ENCODE measurements at regions not wholly inside any gene's neighbourhood (a gene's known extent, or its start where the extent isn't known, plus 50 kb on each side); places are given as distances from the start of the nearest gene placed in this dataset.

GRCh38 chr11:32187111-32187510 is 96.2 kb downstream of the RCN1 start:
- no peaks in the 10 kb centered on the region for H3K79me2 ChIP-seq (ENCODE audit: control insufficient read depth, insufficient read depth, low read length)
- FAIRE-seq (no peak), DNase-seq (ENCODE audit: extremely low read depth in 1 of 4, low spot score in 3 of 4) (no peak), ATAC-seq (no peak)
- no peaks in the 10 kb centered on the region for H3K9me3 ChIP-seq (replicated peaks; ENCODE audit: control insufficient read depth, insufficient read depth, low read depth, low read length)
- H3K4me1 ChIP-seq (replicated peaks in 1 of 2; ENCODE audit: control insufficient read depth in 2 of 2, insufficient read depth in 2 of 2, low read length in 2 of 2): no peaks in the 10 kb centered on the region
- no peak for TF ChIP-seq MBD1 (CRISPR knock-in tag; IDR thresholded peaks at IDR 0.05)
- no peak for TF ChIP-seq MEF2D (tag; conservative IDR thresholded peaks at IDR 0.05; ENCODE audit: low read depth)
- no peak for TF ChIP-seq MITF (IDR thresholded peaks at IDR 0.05)
- no peak for TF ChIP-seq GTF2A2 (tag; IDR thresholded peaks at IDR 0.05)
- TF ChIP-seq NR0B1 (IDR thresholded peaks at IDR 0.05; ENCODE audit: partially characterized antibody): no peak
- no peak for TF ChIP-seq MIER1 (IDR thresholded peaks at IDR 0.05; ENCODE audit: low read depth)
- TF ChIP-seq RCOR1 (IDR thresholded peaks at IDR 0.05; ENCODE audit: borderline replicate concordance in 1 of 2, low read depth in 2 of 2, low read length in 2 of 2): no peak
- no peak for TF ChIP-seq HDAC1 (IDR thresholded peaks at IDR 0.05)
- BruUV-seq (replicated peaks): no TSS peak
- H3K36me3 ChIP-seq (ENCODE audit: control insufficient read depth, insufficient read depth, low read length): no peaks in the 10 kb centered on the region
- peaks cover 4% of the 10 kb centered on the region for H3K9me1 ChIP-seq (ENCODE audit: control insufficient read depth, insufficient read depth, low read length)
- in situ Hi-C loops (cut with MboI): no loop called here
- H3K27ac ChIP-seq (ENCODE audit: extremely low read depth, low read depth, low read length): no peak overlapping the region
- peaks cover 0 to 7% of the 10 kb centered on the region in 2 experiments; a peak in 2 of 5 replicates for H3K27me3 ChIP-seq (ENCODE audit: control insufficient read depth in 2 of 2, insufficient read depth in 2 of 2, low read length in 2 of 2)
- H4K20me1 ChIP-seq (replicated peaks; ENCODE audit: control insufficient read depth, insufficient read depth, low read length): no peaks in the 10 kb centered on the region
- no peak overlapping the region for H3K4me2 ChIP-seq (ENCODE audit: insufficient read depth, low read length)
- CTCF ChIA-PET (ENCODE audit: low intra/inter-chr PET ratio): no interaction called here
- POLR2A ChIA-PET: interaction anchor here (0.7 kb wide), 1 partner anchor 98 kb away, joined by 3 read pairs; no protein-coding TSS in a partner anchor
- H2AFZ ChIP-seq (ENCODE audit: low read depth, low read length): no peak overlapping the region
- intact Hi-C loops (cut with micrococcal nuclease): no loop called here
- no peak overlapping the region for H3K4me3 ChIP-seq
- H3K9ac ChIP-seq (ENCODE audit: insufficient read depth in 1 of 2, low read depth in 2 of 2, low read length in 2 of 2): no peak overlapping the region

Measured in K562 (cell line).